K562 (cell line): ENCODE measurements at regions not wholly inside any gene's neighbourhood (a gene's known extent, or its start where the extent isn't known, plus 50 kb on each side); places are given as distances from the start of the nearest gene placed in this dataset.

Experiments used
- ATAC-seq: fragments of 200-7000 bp; cut with Tn5 transposase; 3 replicates; pipeline ENCODE4 v1.9.1; 2020; ENCODE audit warnings: moderate library complexity
- BruUV-seq: library from RNA; stranded (reverse); fragments of 400-500 nt; replicated peaks from 2 replicates; lab custom pipeline; 2021; lab: Mats Ljungman, UMichigan
- CTCF ChIA-PET: fragments of 300-600 bp; formaldehyde crosslinking; extraction: SDS; loops from one replicate; lab custom pipeline; 2021; ENCODE audit warnings: low intra/inter-chr PET ratio; lab: Yijun Ruan, JAX
- POLR2A ChIA-PET: fragments of 300-600, 350-650 bp; sonication (Branson Sonifier 250); formaldehyde crosslinking; extraction: SDS; loops from one replicate; lab custom pipeline; 2021; ENCODE audit warnings: antibody characterized with exemption, inconsistent platforms; lab: Yijun Ruan, JAX
- DNase-seq, 4 experiments: peaks; one replicate each; pipeline versions ENCODE4 v3.0.0 to v3.0.0-alpha.2; 2011 to 2018; ENCODE audit warnings: low spot score in 3 of 4, mixed read lengths in 3 of 4; ENCODE audit errors: extremely low read depth in 1 of 4
- FAIRE-seq: peaks from 2 replicates; lab custom pipeline; 2011; peaks lifted over from hg19 to GRCh38; lab: Jason Lieb, UNC
- H2AFZ ChIP-seq: 2 replicates; pipeline ENCODE4 v1.6.0; 2011; ENCODE audit warnings: low read depth, low read length, control low read depth, inconsistent platforms
- H3K27ac ChIP-seq: fragments of 200-600 bp; 3 replicates; pipeline ENCODE4 v1.8.0; 2011; ENCODE audit warnings: low read depth, mild to moderate bottlenecking, control low read depth, inconsistent platforms, low read length, moderate library complexity, mixed read lengths; ENCODE audit errors: extremely low read depth
- H3K27me3 ChIP-seq, 2 experiments: fragments of 300-600 bp in 1 of 2; 2 replicates in 1 of 2; 3 replicates in 1 of 2; pipeline versions ENCODE4 v1.6.0 to v1.8.0; 2011; ENCODE audit warnings: inconsistent platforms in 2 of 2, low read length in 2 of 2, mild to moderate bottlenecking in 1 of 2, mixed read lengths in 1 of 2, moderate library complexity in 1 of 2; ENCODE audit not compliant: control insufficient read depth in 2 of 2, insufficient read depth in 2 of 2
- H3K36me3 ChIP-seq: fragments of 300-600 bp; 3 replicates; pipeline ENCODE4 v1.8.0; 2011; ENCODE audit warnings: mild to moderate bottlenecking, low read length, inconsistent platforms; ENCODE audit not compliant: control insufficient read depth, insufficient read depth
- H3K4me1 ChIP-seq, 2 experiments: fragments of 200-600 bp in 1 of 2; replicated peaks in 1 of 2; 2 replicates in 1 of 2; 3 replicates in 1 of 2; pipeline versions ENCODE4 v1.5.1 to v1.8.0; 2011; ENCODE audit warnings: inconsistent platforms in 2 of 2, low read length in 2 of 2, mild to moderate bottlenecking in 1 of 2, mixed read lengths in 1 of 2, moderate library complexity in 1 of 2; ENCODE audit not compliant: control insufficient read depth in 2 of 2, insufficient read depth in 2 of 2
- H3K4me2 ChIP-seq: 2 replicates; pipeline ENCODE4 v1.6.1; 2011; ENCODE audit warnings: low read length, control low read depth, inconsistent platforms, mixed read lengths; ENCODE audit not compliant: insufficient read depth
- H3K4me3 ChIP-seq: fragments of 200-600 bp; sonication (generic), shearing (Covaris generic); 2 replicates; pipeline ENCODE4 v1.5.1; 2016; ENCODE audit warnings: control low read depth, inconsistent platforms
- H3K79me2 ChIP-seq: fragments of 200-600 bp; 3 replicates; pipeline ENCODE4 v1.8.0; 2011; ENCODE audit warnings: low read length, inconsistent platforms; ENCODE audit not compliant: control insufficient read depth, insufficient read depth
- H3K9ac ChIP-seq, 2 experiments: 2 replicates each; pipeline versions ENCODE4 v1.6.0 to v1.6.1; 2011; ENCODE audit warnings: low read depth in 2 of 2, low read length in 2 of 2, control low read depth in 1 of 2, inconsistent platforms in 1 of 2, mild to moderate bottlenecking in 1 of 2, mixed read lengths in 1 of 2; ENCODE audit not compliant: insufficient read depth in 1 of 2
- H3K9me1 ChIP-seq: one replicate; pipeline ENCODE4 v1.6.0; 2011; ENCODE audit warnings: inconsistent platforms, mild to moderate bottlenecking, low read length, moderate library complexity; ENCODE audit not compliant: control insufficient read depth, insufficient read depth
- H3K9me3 ChIP-seq: replicated peaks from 2 replicates; pipeline ENCODE4 v1.5.1; 2011; ENCODE audit warnings: low read depth, low read length, inconsistent platforms; ENCODE audit not compliant: control insufficient read depth, insufficient read depth
- H4K20me1 ChIP-seq: replicated peaks from 2 replicates; pipeline ENCODE4 v1.6.1; 2011; ENCODE audit warnings: low read length, inconsistent platforms, mixed read lengths; ENCODE audit not compliant: control insufficient read depth, insufficient read depth
- CCAR2 ChIP-seq: fragments of 200-400 bp; formaldehyde crosslinking; IDR thresholded peaks from 2 replicates; pipeline ENCODE4 v1.6.1; 2017; ENCODE audit warnings: mild to moderate bottlenecking, low read depth, low read length
- EP300 ChIP-seq: IDR thresholded peaks from 2 replicates; pipeline ENCODE4 v1.6.1; 2012; ENCODE audit warnings: low read length, improper control_type of control experiment
- MEF2D ChIP-seq: conservative IDR thresholded peaks from 2 replicates; pipeline ENCODE4 v1.6.1; 2016; ENCODE audit warnings: low read depth, missing genetic modification characterization, missing compliant biosample characterization
- POLR3G ChIP-seq: IDR thresholded peaks from 2 replicates; pipeline ENCODE4 v1.6.1; 2011; ENCODE audit not compliant: insufficient read length, insufficient replicate concordance; ENCODE audit errors: extremely low read depth
- RAD51 ChIP-seq: fragments of 450-650 bp; IDR thresholded peaks from 2 replicates; pipeline ENCODE4 v1.7.1; 2016; ENCODE audit warnings: low read depth, mild to moderate bottlenecking, borderline replicate concordance
- ZFP36 ChIP-seq: fragments of 150-350 bp; IDR thresholded peaks from 2 replicates; pipeline ENCODE4 v1.6.1; 2018; ENCODE audit warnings: low read length, low read depth; ENCODE audit not compliant: partially characterized antibody
- ZNF707 ChIP-seq: fragments of 250-450 bp; sonication (Bioruptor Pico); conservative IDR thresholded peaks from 2 replicates; pipeline ENCODE4 v1.8.0; 2022; ENCODE audit warnings: inconsistent platforms, mild to moderate bottlenecking, moderate library complexity
- whole genome bisulfite sequencing: fragments of 100-300 bp; shearing (Covaris generic); methylation state at CpG from one replicate; pipeline ENCODE4 v1.1.6; 2016; ENCODE audit warnings: low coverage, mixed read lengths; ENCODE audit not compliant: insufficient coverage; ENCODE audit errors: missing lambda C conversion rate; 5-methylcytosine and 5-hydroxymethylcytosine counted together
- in situ Hi-C: fragments of 300-500 bp; cut with MboI; formaldehyde crosslinking; loops from 4 replicates; pipeline ENCODE4 v1.15.0; 2018; ENCODE audit warnings: inconsistent platforms, mixed read lengths
- intact Hi-C: fragments of 100-400 bp; cut with micrococcal nuclease; formaldehyde crosslinking; loops from 2 replicates; pipeline ENCODE4 v1.14.2; 2022
- TF ChIP-seq, protein P1 (sequence below): sonication (generic); formaldehyde crosslinking; IDR thresholded peaks from 2 replicates; pipeline ENCODE4 v1.9.0; 2022; ENCODE audit warnings: mild to moderate bottlenecking, missing genetic modification reagents
- TF ChIP-seq, protein P2 (sequence below): sonication (generic); formaldehyde crosslinking; IDR thresholded peaks from 2 replicates; pipeline ENCODE4 v1.8.1; 2023; ENCODE audit warnings: mild to moderate bottlenecking, missing genetic modification reagents

DNA sequence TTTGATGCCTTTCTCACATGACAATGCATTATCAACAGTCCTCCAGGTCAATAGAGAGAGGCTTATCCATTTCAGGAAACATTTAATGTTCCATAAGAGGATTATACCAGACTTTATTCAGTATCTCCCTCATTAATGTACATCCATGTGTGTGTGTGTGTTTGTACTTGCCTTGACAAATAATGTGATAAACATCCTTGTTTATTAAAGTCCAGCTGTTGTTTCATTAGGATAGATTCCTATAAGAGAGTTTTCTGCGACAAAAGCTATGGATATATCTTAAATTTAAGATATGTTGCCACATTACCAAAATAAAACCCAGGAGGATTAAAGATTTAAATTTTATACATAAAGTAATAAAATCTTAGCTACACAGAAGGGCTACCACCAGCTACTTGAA is 492.6 kb downstream of the TOX3 start:
- no TSS peak for BruUV-seq
- no peaks in the 10 kb centered on the region; the same call in 1 of the 2 replicates for H3K9me3 ChIP-seq
- WGBS: 8% methylated on average over 1 of the region's 1 CpG
- no peaks in the 10 kb centered on the region for H4K20me1 ChIP-seq
- FAIRE-seq (no peak), DNase-seq (no peak), ATAC-seq (no peak)
- intact Hi-C loops: no loop called here
- in situ Hi-C loops: no loop called here
- no peaks in the 10 kb centered on the region for H3K79me2 ChIP-seq
- TF ChIP-seq, protein P1, sequence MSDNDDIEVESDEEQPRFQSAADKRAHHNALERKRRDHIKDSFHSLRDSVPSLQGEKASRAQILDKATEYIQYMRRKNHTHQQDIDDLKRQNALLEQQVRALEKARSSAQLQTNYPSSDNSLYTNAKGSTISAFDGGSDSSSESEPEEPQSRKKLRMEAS (CRISPR knock-in tag): no peak
- TF ChIP-seq ZNF707 (no peak), MEF2D (tag) (no peak), RAD51 (no peak), CCAR2 (no peak), EP300 (no peak), ZFP36 (no peak), POLR3G (no peak)
- TF ChIP-seq, protein P2, sequence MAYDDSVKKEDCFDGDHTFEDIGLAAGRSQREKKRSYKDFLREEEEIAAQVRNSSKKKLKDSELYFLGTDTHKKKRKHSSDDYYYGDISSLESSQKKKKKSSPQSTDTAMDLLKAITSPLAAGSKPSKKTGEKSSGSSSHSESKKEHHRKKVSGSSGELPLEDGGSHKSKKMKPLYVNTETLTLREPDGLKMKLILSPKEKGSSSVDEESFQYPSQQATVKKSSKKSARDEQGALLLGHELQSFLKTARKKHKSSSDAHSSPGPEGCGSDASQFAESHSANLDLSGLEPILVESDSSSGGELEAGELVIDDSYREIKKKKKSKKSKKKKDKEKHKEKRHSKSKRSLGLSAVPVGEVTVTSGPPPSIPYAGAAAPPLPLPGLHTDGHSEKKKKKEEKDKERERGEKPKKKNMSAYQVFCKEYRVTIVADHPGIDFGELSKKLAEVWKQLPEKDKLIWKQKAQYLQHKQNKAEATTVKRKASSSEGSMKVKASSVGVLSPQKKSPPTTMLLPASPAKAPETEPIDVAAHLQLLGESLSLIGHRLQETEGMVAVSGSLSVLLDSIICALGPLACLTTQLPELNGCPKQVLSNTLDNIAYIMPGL (CRISPR knock-in tag): no peak
- POLR2A ChIA-PET: no interaction called here
- no peaks in the 10 kb centered on the region for H3K36me3 ChIP-seq
- no peak overlapping the region for H3K4me3 ChIP-seq
- H3K4me2 ChIP-seq: no peak overlapping the region
- no peak overlapping the region for H3K9ac ChIP-seq
- H3K27ac ChIP-seq: no peak overlapping the region
- H3K9me1 ChIP-seq: no peaks in the 10 kb centered on the region
- H2AFZ ChIP-seq: no peak overlapping the region
- no peaks in the 10 kb centered on the region for H3K4me1 ChIP-seq
- no peaks in the 10 kb centered on the region for H3K27me3 ChIP-seq
- CTCF ChIA-PET: no interaction called here
